ENCODE measurements at regions not wholly inside any gene's neighbourhood (a gene's known extent, or its start where the extent isn't known, plus 50 kb on each side); places are given as distances from the start of the nearest gene placed in this dataset.

GRCh38 chr3:153285194-153285641 lies 123.2 kb downstream of the RAP2B start:
- TF ChIP-seq, protein P1, sequence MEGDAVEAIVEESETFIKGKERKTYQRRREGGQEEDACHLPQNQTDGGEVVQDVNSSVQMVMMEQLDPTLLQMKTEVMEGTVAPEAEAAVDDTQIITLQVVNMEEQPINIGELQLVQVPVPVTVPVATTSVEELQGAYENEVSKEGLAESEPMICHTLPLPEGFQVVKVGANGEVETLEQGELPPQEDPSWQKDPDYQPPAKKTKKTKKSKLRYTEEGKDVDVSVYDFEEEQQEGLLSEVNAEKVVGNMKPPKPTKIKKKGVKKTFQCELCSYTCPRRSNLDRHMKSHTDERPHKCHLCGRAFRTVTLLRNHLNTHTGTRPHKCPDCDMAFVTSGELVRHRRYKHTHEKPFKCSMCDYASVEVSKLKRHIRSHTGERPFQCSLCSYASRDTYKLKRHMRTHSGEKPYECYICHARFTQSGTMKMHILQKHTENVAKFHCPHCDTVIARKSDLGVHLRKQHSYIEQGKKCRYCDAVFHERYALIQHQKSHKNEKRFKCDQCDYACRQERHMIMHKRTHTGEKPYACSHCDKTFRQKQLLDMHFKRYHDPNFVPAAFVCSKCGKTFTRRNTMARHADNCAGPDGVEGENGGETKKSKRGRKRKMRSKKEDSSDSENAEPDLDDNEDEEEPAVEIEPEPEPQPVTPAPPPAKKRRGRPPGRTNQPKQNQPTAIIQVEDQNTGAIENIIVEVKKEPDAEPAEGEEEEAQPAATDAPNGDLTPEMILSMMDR (IDR thresholded peaks at IDR 0.05): no peak
- TF ChIP-seq EZH2 (IDR thresholded peaks at IDR 0.05; ENCODE audit: borderline replicate concordance, insufficient read depth, low read depth, low read length, poor library complexity, severe bottlenecking): no peak
